ENCODE measurements at regions not wholly inside any gene's neighbourhood (a gene's known extent, or its start where the extent isn't known, plus 50 kb on each side); places are given as distances from the start of the nearest gene placed in this dataset.
"Not testable (repeated sequence)": the region's sequence is repeated elsewhere in the genome, so short reads cannot be mapped to it uniquely, and the experiment has no call there.

DNA sequence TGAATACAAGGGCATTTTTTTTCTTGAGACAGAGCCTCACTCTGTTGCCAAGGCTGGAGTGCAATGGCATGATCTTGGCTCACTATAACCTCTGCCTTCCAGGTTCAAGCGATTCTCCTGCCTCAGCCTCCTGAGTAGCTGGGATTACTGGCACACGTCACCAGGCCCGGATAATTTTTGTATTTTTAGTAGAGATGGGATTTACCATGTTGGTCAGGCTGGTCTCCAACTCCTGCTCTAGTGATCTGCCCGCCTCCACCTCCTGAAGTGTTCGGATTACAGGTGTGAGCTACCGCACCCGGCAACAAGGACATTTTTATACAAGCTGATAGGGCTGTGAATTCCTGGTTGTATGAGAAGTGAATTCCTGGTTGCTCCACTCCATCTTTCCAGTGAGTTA lies 577.7 kb upstream of the TPTE start:
- not testable (repeated sequence) for DNase-seq (ENCODE audit: low spot score)

DNA sequence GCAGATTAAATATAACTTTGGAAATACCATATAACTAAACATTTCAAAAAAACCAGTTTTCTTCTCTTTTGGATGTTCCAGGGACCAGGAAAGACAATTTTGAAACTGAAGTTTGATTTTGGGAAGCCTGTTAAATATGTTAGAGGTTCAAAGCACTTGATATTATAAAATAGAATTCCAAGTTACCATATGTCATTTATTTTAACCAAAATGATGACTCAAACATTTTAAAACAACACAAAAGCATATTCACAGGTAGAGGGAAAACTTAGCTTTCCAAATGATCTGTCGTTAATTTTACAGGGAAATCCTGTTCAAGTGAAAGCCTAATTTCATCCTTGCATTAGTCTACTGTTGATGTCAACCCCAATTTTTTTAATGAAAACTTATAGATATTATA lies 575.3 kb upstream of the TPTE start:
- not testable (repeated sequence) for DNase-seq (ENCODE audit: low spot score)

DNA sequence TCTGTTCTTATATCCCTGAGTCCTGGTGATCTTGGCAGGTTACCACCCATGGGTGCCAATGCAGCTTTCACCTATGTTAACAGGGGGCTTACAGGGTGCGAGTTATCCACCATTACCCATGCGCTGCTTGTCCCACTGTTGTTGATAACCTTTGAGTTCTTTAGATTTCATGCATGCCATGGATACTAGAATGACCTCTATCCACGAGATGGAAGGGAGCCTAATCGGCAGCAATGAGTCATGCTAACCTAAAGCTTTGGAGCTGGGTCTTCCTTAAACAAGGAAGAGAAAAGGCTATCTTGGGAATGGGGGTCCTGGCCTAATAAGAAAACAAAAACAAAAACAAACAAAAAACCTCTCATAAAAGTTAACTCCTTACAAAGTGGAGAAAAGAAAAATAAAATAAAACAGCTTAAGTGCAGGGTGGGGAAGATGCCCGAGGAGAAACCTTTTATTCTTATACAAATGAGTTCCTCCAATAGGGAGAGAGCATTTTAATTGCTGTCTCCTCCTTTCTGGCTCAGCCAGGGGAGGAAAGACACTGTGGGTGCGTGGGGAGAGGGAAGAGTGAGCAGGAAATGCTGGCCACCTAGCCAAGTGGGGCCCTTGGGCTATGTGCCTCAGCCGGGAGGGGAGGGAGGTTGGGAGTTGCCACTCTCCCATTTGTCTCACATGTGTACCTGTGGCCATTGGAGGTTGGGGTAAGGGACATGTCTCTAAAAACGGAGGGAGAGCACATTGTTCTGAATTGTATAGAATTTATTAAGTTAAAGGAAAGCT lies 571.7 kb upstream of the TPTE start:
- DNase-seq (ENCODE audit: low spot score), result not testable (repeated sequence)

DNA sequence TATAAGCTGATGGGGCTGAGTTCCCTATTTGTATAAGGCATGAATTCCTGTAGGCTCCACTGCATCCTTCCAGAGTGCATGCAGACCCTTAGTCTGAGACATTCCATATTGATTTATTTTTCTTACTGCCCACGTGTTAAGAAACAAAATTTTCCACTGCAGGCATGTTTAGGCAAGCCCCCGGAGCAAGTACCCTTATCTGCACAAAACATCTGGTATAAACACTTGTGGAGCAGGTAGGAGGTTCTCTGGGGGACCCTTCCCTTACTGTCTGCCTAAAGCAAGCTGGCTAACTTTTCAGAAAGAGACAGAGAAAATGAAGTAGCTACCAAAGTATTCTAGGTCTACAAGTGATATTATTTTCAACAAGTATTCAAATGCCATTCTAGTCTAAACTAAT lies 571.0 kb upstream of the TPTE start:
- DNase-seq (ENCODE audit: low spot score), result not testable (repeated sequence)

DNA sequence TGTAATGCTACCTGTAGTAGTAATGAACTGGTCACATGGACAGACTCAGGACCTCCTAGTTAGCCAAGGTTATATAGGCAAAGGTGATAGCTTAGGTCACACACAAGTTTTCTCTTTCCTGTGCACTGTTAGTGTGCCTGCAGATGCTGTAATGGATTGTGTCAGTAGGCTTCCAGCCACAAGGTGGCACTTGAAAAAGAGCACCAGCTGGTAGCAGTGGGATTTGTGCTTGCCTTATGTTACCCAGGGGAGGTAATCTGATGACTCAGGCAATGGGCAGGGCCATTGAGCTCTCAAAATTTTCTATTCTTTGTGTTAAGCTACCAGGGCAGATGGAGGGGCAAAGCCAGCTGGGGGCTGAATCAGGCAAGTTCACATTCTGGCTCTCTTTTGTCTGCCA lies 562.6 kb upstream of the TPTE start:
- not testable (repeated sequence) for DNase-seq (ENCODE audit: low spot score)

DNA sequence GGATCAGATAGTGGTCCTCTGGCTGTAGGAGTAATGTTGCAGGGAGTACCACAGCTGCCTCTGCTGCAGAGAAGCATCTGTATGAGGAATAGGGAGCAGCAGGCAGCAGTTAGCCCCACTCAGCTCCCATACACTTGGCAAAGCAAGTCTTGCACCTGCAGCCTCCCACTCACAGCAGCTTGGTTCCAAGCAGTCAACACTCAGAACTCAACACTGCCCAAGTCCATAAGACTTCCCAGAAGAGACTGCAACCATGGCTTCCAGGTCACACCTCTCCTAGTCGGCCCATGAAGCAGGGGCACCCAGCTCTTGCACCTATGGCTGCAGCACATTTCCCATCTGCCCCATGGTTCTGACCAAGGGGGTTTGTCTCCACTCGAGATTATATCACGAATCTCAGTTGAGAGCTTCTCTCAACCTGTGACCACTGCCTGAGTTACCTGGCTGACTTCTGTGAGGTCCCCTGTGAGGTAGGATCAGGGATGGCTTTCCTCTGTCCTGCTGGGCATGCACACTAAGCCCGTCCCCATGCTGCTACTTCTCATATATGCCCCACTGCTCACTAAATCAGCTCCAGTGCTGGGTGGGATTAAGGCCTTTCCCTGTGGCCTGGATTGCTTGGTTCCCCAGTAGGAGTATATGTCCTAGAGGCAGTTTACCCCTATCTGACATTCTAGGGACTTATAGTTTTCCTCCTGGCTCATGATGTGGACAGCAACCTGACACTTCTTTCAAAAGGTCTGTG lies 562.0 kb upstream of the TPTE start:
- DNase-seq (ENCODE audit: low spot score), result not testable (repeated sequence)

DNA sequence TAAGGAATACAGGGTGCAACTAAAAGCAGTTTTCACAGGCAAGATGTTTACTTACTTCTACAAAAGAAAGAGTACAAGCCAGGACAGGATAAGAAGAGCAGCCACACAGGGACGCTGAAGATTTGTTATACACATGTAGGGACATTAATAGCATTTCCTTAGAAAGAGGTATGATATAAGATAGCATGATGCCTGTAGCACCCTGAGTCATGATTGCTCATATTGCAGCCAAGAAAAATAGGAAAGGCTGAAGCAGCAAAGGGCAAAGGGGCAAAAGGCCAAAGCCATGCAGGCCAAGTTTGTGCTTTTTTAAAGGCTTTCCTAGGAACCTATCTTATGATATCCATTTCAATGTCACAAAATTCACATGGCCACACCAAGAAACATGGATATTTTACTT lies 552.0 kb upstream of the TPTE start:
- not testable (repeated sequence) for DNase-seq (ENCODE audit: low spot score)

DNA sequence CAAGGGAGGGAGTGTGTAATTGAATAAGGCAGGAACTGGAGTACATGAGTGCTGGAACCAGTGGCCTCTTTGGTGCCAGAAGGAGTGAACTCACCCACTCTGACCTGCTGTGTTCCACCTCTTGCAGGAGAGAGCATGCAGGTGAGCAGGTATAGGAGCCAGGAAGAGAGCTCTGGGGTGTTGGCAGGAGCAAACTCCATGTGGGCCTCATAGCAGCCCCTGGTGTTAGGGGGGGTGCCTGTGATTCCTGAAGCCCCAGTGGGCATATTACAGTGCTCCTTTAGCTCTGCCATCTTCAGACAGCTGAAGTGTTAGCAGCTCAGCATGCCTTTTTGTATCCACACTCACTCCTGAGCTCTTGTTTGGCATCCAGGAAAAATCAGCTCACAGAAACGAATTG lies 549.4 kb upstream of the TPTE start:
- not testable (repeated sequence) for DNase-seq (ENCODE audit: low spot score)

DNA sequence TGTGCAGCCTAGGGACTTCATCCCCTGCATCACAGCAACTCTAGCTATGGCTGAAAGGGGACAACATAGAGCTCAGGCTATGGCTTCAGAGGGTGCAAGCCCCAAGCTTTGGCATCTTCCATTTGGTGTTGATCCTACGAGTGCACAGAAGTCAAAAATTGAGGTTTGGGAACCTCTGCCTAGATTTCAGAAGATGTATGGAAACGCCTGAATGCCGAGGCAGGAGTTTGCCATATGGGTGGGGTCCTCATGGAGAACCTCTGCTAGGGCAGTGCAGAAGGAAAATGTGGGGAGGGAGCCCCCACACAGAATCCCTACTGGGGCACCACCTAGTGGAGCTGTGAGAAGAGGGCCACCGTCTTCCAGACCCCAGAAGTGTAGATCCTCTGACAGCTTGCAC lies 543.0 kb upstream of the TPTE start:
- not testable (repeated sequence) for DNase-seq (ENCODE audit: low spot score)

DNA sequence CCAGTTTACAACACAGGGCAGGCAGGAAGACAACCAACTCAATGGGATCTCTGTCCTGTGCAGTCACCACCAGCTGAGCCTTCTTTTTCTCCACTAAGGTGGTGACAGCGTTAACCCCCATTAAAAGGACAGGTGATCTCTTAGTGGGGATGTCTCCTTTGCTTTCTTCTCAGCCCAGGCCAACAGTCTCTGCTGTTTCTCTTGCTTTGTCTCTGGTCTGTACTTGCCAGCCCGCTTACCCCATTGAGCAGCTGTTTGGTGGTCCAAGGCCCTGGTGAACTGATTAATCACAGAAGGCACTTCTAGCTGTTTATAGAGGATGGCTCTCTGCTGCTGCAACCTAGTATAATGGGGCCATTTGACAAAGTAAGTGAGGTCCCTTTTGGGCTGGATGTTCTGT lies 523.9 kb upstream of the TPTE start:
- DNase-seq (ENCODE audit: low spot score), result not testable (repeated sequence)

DNA sequence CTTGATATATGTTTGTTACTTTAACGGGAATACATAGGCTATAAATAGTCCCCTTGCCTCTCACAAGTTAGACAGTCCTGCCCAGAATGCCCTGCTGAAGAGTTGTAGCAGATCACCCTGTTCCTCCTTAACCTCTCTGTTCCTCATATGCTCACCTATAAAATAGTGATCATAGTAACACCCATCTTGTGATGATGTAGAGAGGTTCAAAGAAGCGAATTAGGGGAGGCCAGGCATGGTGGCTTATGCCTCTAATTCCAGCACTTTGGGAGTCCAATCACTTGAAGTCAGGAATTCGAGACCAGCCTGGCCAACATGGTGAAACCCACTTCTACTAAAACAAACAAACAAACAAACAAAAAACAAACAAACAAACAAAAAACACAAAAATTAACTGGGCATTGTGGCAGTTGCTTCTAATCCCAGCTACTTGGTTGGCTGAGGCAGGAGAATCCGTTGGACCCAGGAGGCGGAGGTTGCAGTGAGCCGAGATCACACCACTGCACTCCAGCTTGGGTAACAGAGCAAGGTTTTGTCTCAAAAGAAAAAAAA lies 518.5 kb upstream of the TPTE start:
- not testable (repeated sequence) for DNase-seq (ENCODE audit: low spot score)

DNA sequence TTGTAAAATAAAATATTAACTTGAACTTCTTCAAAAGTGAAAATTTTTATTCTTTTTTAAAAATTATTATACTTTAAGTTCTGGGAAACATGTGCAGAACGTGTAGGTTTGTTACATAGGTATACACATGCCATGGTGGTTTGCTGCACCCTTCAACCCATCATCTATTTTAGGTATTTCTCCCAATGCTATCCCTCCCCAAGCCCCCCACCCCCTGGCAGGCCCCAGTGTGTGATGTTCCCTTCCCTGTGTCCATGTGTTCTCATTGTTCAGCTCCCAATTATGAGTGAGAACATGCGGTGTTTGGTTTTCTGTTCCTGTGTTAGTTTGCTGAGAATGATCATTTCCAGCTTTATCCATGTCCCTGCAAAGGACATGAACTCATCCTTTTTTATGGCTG lies 515.6 kb upstream of the TPTE start:
- DNase-seq (ENCODE audit: low spot score), result not testable (repeated sequence)

DNA sequence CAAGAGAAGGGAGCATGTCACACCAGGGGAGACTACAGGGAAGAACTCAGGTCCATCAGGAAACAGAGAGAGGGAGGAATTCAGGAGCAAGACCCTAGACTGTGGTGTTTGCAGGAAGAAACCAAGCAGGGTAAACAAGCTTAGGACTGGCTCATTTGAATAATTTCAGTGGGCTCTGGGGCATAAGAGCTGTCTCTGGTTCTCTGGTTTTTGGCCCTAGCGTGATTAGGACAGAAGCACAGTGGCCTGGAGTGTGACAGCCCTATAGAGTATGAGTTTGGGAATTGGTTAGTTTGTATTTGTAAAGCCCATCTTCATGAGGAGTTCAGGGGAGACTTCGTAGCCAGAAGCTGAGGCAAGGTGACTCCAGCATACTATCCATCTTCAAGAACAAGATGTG lies 504.4 kb upstream of the TPTE start:
- DNase-seq (ENCODE audit: low spot score), result not testable (repeated sequence)

DNA sequence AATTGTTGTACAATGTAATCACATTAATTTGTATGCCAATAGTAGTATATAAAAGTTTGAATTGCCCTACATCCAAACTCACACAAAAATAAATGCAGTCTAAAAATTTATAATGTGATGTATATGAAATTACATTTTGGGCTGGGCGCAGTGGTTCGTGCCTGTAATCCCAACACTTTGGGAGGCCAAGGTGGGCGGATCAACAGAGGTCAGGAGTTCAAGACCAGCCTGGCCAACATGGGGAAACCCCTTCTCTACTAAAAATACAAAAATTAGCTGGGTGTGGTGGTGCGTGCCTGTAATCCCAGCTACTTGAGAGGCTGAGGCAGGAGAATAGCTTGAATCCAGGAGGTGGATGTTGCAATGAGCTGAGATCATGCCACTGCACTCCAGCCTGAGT lies 503.6 kb upstream of the TPTE start:
- not testable (repeated sequence) for DNase-seq (ENCODE audit: low spot score)

DNA sequence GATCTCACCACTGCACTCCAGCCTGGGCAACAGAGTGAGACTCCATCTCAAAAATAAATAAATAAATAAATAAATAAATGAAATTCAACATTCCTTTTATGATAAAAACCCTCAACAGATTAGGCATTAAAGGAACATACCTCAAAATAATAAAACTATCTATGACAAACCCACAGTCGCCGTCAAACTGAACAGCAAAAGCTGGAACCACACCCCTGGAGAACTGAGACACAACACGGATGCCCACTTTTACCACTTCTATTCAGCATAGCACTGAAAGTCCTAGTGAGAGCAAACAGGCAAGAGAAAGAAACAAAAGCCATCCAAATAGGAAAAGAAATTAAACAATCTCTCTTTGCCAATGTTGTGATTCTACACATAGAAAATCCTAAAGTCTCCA lies 499.9 kb upstream of the TPTE start:
- DNase-seq (ENCODE audit: low spot score), result not testable (repeated sequence)

DNA sequence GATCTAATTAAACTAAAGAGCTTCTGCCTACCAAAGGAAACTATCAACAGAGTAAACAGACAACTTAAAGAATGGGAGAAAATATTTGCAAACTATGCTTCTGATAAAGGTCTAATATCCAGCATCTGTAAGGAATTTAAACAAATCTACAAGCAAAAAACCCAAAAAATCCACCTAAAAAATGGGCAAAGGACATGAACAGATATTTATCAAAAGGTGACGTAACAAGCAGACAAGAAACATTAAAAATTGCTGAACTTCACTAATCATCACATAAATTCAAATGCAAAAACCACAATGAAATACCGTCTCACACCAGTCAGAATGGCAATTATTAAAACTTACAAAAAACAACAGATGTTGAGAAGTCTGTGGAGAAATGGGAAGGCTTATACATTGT lies 498.6 kb upstream of the TPTE start:
- DNase-seq (ENCODE audit: low spot score), result not testable (repeated sequence)
